Endothelial cell (in vitro differentiated cells): ENCODE measurements at regions not wholly inside any gene's neighbourhood (a gene's known extent, or its start where the extent isn't known, plus 50 kb on each side); places are given as distances from the start of the nearest gene placed in this dataset.

ENCODE experiments used
- DNase-seq: peaks from one replicate; pipeline ENCODE4 v3.0.0; 2021; ENCODE audit warnings: low spot score
- H3K27ac Mint-ChIP-seq: one replicate; pipeline ENCODE4 v1.8.0; 2021; ENCODE audit warnings: mixed read lengths, inconsistent platforms; ENCODE audit not compliant: unreplicated experiment
- H3K27me3 Mint-ChIP-seq: one replicate; pipeline ENCODE4 v1.8.0; 2021; ENCODE audit warnings: mild to moderate bottlenecking, moderate library complexity, mixed read lengths, inconsistent platforms; ENCODE audit not compliant: unreplicated experiment
- H3K36me3 Mint-ChIP-seq: one replicate; pipeline ENCODE4 v1.8.0; 2021; ENCODE audit warnings: mild to moderate bottlenecking, low read depth, mixed read lengths, inconsistent platforms; ENCODE audit not compliant: unreplicated experiment
- H3K4me1 Mint-ChIP-seq: one replicate; pipeline ENCODE4 v1.8.0; 2021; ENCODE audit warnings: mild to moderate bottlenecking, mixed read lengths, inconsistent platforms; ENCODE audit not compliant: unreplicated experiment
- H3K4me3 Mint-ChIP-seq: one replicate; pipeline ENCODE4 v1.8.0; 2021; ENCODE audit warnings: mild to moderate bottlenecking, mixed read lengths, inconsistent platforms; ENCODE audit not compliant: unreplicated experiment
- H3K9me3 Mint-ChIP-seq: one replicate; pipeline ENCODE4 v1.8.0; 2021; ENCODE audit warnings: mixed read lengths, inconsistent platforms; ENCODE audit not compliant: unreplicated experiment
- TF ChIP-seq, protein P1 (sequence below): fragments of 200-600 bp; sonication (generic); IDR thresholded peaks from one replicate; pipeline ENCODE4 v1.5.0; 2021; ENCODE audit warnings: antibody characterized with exemption; ENCODE audit not compliant: unreplicated experiment

DNA sequence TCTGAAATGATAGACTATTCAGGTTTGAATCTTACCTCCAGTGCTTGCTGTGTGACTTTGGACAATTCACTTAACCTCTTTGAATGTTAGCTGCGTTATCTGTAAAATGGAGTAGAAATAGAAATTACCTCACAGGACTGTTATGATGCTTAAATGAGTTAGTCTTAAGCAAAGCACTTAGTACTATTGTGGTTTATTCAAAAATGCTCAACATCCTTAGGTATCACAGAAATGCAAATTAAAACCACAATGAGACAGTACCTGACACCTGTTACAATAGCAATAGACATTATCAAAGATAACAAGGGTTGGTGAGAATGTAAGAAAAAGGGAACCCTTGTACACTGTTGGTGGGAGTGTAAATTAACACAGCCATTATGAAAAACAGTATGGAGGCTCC, 77.6 kb upstream of the FREM1 start:
- H3K27me3 Mint-ChIP-seq, result no peaks in the 10 kb centered on the region
- H3K27ac Mint-ChIP-seq, result no peak overlapping the region
- no peak overlapping the region for H3K4me3 Mint-ChIP-seq
- H3K36me3 Mint-ChIP-seq, result peaks cover 6% of the 10 kb centered on the region
- no peak for DNase-seq
- peaks cover 10% of the 10 kb centered on the region for H3K4me1 Mint-ChIP-seq
- no peaks in the 10 kb centered on the region for H3K9me3 Mint-ChIP-seq
- TF ChIP-seq, protein P1, sequence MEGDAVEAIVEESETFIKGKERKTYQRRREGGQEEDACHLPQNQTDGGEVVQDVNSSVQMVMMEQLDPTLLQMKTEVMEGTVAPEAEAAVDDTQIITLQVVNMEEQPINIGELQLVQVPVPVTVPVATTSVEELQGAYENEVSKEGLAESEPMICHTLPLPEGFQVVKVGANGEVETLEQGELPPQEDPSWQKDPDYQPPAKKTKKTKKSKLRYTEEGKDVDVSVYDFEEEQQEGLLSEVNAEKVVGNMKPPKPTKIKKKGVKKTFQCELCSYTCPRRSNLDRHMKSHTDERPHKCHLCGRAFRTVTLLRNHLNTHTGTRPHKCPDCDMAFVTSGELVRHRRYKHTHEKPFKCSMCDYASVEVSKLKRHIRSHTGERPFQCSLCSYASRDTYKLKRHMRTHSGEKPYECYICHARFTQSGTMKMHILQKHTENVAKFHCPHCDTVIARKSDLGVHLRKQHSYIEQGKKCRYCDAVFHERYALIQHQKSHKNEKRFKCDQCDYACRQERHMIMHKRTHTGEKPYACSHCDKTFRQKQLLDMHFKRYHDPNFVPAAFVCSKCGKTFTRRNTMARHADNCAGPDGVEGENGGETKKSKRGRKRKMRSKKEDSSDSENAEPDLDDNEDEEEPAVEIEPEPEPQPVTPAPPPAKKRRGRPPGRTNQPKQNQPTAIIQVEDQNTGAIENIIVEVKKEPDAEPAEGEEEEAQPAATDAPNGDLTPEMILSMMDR, result no peak

DNA sequence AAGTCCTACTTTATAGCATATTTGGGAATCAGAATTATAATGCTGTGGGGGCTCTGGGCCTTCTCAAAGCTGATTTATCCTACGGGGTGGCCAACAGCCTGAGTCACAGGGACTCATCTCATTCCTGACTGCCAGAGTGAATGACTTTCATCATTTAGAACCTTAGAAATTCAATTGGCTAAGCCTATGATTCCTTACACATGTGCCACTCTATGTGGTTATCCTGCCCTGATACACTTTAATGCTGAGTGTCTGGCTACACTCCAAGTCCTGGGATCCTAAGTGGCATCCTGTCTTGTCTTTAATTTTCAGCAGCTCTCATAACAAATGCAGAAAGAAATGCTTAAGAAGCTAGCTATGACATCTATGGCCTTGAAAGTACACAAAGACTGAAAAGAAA, 75.2 kb upstream of the FREM1 start:
- no peak overlapping the region for H3K27ac Mint-ChIP-seq
- no peaks in the 10 kb centered on the region for H3K9me3 Mint-ChIP-seq
- no peaks in the 10 kb centered on the region for H3K27me3 Mint-ChIP-seq
- H3K4me3 Mint-ChIP-seq, result no peak overlapping the region
- DNase-seq, result no peak
- no peaks in the 10 kb centered on the region for H3K4me1 Mint-ChIP-seq
- H3K36me3 Mint-ChIP-seq, result peaks cover 3% of the 10 kb centered on the region
- TF ChIP-seq, protein P1, result no peak

DNA sequence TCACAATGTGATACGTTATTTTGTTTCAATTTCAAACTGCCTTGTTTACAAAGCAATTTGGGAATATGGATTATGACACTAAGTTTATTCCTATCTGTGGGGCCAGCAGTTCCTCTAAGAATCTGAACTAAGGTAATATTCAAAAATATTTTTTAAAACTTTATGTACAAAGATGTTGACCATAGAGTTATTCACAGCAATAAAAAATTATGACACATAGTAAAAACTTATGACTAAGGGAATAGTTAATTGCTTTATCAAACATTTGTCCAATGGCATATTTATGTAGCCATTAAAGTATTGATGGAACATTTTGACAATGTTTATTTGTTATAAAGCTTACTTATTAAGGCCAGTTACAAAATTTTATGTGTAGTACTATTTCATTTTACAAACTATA, 73.4 kb upstream of the FREM1 start:
- H3K9me3 Mint-ChIP-seq, result no peaks in the 10 kb centered on the region
- DNase-seq, result no peak
- no peaks in the 10 kb centered on the region for H3K27me3 Mint-ChIP-seq
- no peaks in the 10 kb centered on the region for H3K4me1 Mint-ChIP-seq
- H3K36me3 Mint-ChIP-seq, result peaks cover 3% of the 10 kb centered on the region
- no peak overlapping the region for H3K4me3 Mint-ChIP-seq
- H3K27ac Mint-ChIP-seq, result no peak overlapping the region
- TF ChIP-seq, protein P1, result no peak

DNA sequence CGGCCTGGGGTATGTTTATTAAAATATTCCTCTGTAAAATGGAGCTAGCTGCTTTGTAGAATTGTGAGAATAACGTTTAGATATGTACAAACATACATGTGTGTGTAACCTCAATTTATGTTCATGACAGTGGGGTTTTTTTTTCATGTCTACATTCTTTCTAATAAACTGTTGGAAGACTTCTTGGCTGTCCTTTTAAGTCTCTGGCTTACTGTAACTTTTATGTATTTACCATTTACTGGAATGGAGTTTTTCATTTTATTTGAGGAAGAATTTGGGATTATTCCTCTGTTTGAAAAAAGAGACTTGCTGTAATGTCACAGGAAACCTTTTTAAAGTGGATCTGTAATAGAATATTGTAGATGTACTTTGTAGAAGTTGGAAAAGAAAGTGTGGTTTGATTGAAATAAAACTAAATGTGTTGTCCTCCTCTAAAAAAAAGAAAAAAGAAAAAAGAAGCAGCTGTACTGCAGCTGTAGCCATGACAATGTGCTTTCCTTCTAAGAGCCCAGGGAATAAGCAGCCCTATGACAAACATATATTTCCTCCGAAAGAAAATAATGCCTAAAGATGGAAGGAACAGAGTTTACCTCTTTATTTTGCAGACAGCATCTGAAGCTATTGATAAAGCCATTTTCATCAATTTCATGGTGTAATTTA, 71.2 kb upstream of the FREM1 start:
- no peaks in the 10 kb centered on the region for H3K4me1 Mint-ChIP-seq
- no peaks in the 10 kb centered on the region for H3K36me3 Mint-ChIP-seq
- no peaks in the 10 kb centered on the region for H3K27me3 Mint-ChIP-seq
- no peak overlapping the region for H3K27ac Mint-ChIP-seq
- H3K4me3 Mint-ChIP-seq, result no peak overlapping the region
- TF ChIP-seq, protein P1, result no peak
- no peak for DNase-seq
- H3K9me3 Mint-ChIP-seq, result no peaks in the 10 kb centered on the region

DNA sequence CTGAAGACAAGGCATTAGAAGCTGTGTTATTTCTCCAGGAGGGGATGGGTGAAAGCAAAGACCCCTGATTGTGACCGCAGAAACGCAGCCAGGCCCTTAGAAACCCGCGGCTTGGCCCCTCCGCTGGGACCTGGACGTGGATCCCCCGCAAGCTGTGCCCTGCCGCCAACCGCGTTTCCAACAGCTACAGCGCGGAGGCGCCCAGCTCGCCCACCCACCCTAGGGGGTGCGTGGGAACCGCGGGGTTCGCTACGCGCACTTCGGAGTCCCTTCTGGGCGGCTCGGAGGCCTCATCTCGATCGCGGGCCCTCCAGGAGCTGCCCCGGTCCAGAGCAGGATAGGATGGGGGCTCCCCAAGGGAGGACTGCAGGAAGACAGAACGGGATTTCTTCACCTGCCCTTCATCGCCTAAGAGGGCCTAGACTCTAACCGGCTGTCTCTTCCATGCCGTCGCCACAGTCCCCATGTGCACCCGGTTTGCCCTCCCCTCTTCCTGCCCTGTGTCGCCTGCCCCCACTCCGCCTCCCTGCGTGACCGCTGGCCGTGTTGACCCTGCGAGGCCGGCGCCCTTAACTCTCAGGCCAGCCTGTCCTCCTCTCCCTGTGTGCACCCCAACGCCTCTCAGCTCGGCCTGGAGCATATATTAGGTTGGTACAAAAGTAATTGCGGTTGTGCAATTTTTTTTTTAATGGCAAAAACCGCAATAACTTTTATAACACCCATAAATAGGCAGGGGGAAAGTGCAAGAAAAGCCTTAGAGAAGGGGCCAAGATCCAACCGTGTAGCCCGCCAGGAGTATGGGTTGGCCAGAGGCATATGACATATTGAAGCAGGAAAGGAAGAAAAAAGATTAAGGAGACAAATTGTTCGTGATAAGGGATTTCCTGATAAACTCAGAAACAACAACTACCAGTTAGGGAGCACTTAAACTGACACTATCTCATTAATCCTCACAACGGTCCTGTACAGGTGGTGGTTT, 68.1 kb upstream of the FREM1 start:
- Mint-ChIP-seq H3K9me3 (no peaks in the 10 kb centered on the region), H3K27ac (no peak overlapping the region), H3K36me3 (no peaks in the 10 kb centered on the region), H3K27me3 (no peaks in the 10 kb centered on the region), H3K4me1 (no peaks in the 10 kb centered on the region), H3K4me3 (no peak overlapping the region)
- no peak for DNase-seq
- TF ChIP-seq, protein P1, result no peak
